WTC11 (cell line): ENCODE measurements at regions not wholly inside any gene's neighbourhood (a gene's known extent, or its start where the extent isn't known, plus 50 kb on each side); places are given as distances from the start of the nearest gene placed in this dataset.

Source experiments
- ATAC-seq: fragments of 200-7000 bp; cut with Tn5 transposase; 2 replicates; pipeline ENCODE4 v1.10.0; 2021; ENCODE audit warnings: mild to moderate bottlenecking, moderate library complexity
- CTCF ChIA-PET: fragments of 300-600 bp; sonication (Branson Sonifier 250); formaldehyde crosslinking; loops from one replicate; lab custom pipeline; 2021; ENCODE audit warnings: antibody characterized with exemption; lab: Charles Lee
- POLR2A ChIA-PET: fragments of 350-600 bp; sonication (Branson Sonifier 250); formaldehyde crosslinking; loops from one replicate; lab custom pipeline; 2021; ENCODE audit warnings: antibody characterized with exemption; lab: Charles Lee
- DNase-seq: peaks from one replicate; pipeline ENCODE4 v3.0.0; 2021; ENCODE audit warnings: low spot score
- H3K27ac Mint-ChIP-seq: 2 replicates; pipeline ENCODE4 v1.8.0; 2021; ENCODE audit warnings: mixed read lengths
- H3K27me3 Mint-ChIP-seq: 2 replicates; pipeline ENCODE4 v1.8.0; 2021; ENCODE audit warnings: low read depth, mild to moderate bottlenecking, moderate library complexity, mixed read lengths
- H3K36me3 Mint-ChIP-seq: 2 replicates; pipeline ENCODE4 v1.8.0; 2021; ENCODE audit warnings: mixed read lengths
- H3K4me1 Mint-ChIP-seq: 2 replicates; pipeline ENCODE4 v1.8.0; 2022; ENCODE audit warnings: mixed read lengths
- H3K4me3 Mint-ChIP-seq: 2 replicates; pipeline ENCODE4 v1.8.0; 2021; ENCODE audit warnings: mild to moderate bottlenecking, moderate library complexity, mixed read lengths
- H3K9me3 Mint-ChIP-seq: 2 replicates; pipeline ENCODE4 v1.8.0; 2021; ENCODE audit warnings: mixed read lengths
- ATF1 ChIP-seq: sonication (generic); formaldehyde crosslinking; IDR thresholded peaks from 2 replicates; pipeline ENCODE4 v1.8.1; 2023; ENCODE audit warnings: mild to moderate bottlenecking, moderate library complexity, missing genetic modification reagents
- CBFB ChIP-seq: sonication (generic); formaldehyde crosslinking; IDR thresholded peaks from 2 replicates; pipeline ENCODE4 v1.8.1; 2022; ENCODE audit warnings: mild to moderate bottlenecking, low read depth, missing genetic modification reagents
- ELF4 ChIP-seq: sonication (generic); formaldehyde crosslinking; IDR thresholded peaks from 2 replicates; pipeline ENCODE4 v1.8.1; 2022; ENCODE audit warnings: low read depth, mild to moderate bottlenecking, moderate library complexity, missing genetic modification reagents
- ESRRA ChIP-seq: sonication (generic); formaldehyde crosslinking; IDR thresholded peaks from 2 replicates; pipeline ENCODE4 v1.8.1; 2022; ENCODE audit warnings: mild to moderate bottlenecking, missing genetic modification reagents, borderline replicate concordance
- FOXP1 ChIP-seq: sonication (generic); formaldehyde crosslinking; IDR thresholded peaks from 2 replicates; pipeline ENCODE4 v1.8.0; 2022; ENCODE audit warnings: missing genetic modification reagents, mild to moderate bottlenecking, moderate library complexity, borderline replicate concordance
- KAT7 ChIP-seq: sonication (generic); formaldehyde crosslinking; IDR thresholded peaks from 2 replicates; pipeline ENCODE4 v1.8.1; 2023; ENCODE audit warnings: missing genetic modification reagents, mild to moderate bottlenecking, borderline replicate concordance
- TCF7 ChIP-seq: sonication (generic); formaldehyde crosslinking; IDR thresholded peaks from 2 replicates; pipeline ENCODE4 v1.8.0; 2022; ENCODE audit warnings: mild to moderate bottlenecking, low read depth, missing genetic modification reagents, moderate library complexity
- ZNF317 ChIP-seq: sonication (generic); formaldehyde crosslinking; IDR thresholded peaks from 2 replicates; pipeline ENCODE4 v1.8.1; 2023; ENCODE audit warnings: low read depth, mild to moderate bottlenecking, moderate library complexity, missing genetic modification reagents, borderline replicate concordance
- ZNF416 ChIP-seq: fragments of 250-450 bp; sonication (Bioruptor Pico); IDR thresholded peaks from 2 replicates; pipeline ENCODE4 v1.9.0; 2021; ENCODE audit warnings: mild to moderate bottlenecking, inconsistent platforms
- ZNF671 ChIP-seq: fragments of 250-450 bp; sonication (Bioruptor Pico); IDR thresholded peaks from 2 replicates; pipeline ENCODE4 v1.8.0; 2021; ENCODE audit warnings: mild to moderate bottlenecking
- TF ChIP-seq, protein P1 (sequence below): sonication (generic); formaldehyde crosslinking; IDR thresholded peaks from 2 replicates; pipeline ENCODE4 v1.8.0; 2023; ENCODE audit warnings: missing genetic modification reagents, mild to moderate bottlenecking, borderline replicate concordance
- TF ChIP-seq, protein P2 (sequence below): sonication (generic); formaldehyde crosslinking; IDR thresholded peaks from 2 replicates; pipeline ENCODE4 v1.8.1; 2022; ENCODE audit warnings: mild to moderate bottlenecking, moderate library complexity, missing genetic modification reagents
- TF ChIP-seq, protein P3 (sequence below): fragments of 250-450 bp; sonication (Bioruptor Pico); conservative IDR thresholded peaks from 2 replicates; pipeline ENCODE4 v1.9.0; 2021; ENCODE audit warnings: mild to moderate bottlenecking
- TF ChIP-seq, protein P4 (sequence below): sonication (generic); formaldehyde crosslinking; IDR thresholded peaks from 2 replicates; pipeline ENCODE4 v1.8.1; 2023; ENCODE audit warnings: mild to moderate bottlenecking, missing genetic modification reagents
- TF ChIP-seq, protein P5 (sequence below): fragments of 200-600 bp; IDR thresholded peaks from 2 replicates; pipeline ENCODE4 v1.8.0; 2022; ENCODE audit warnings: antibody characterized with exemption
- TF ChIP-seq, protein P6 (sequence below): sonication (generic); formaldehyde crosslinking; IDR thresholded peaks from 2 replicates; pipeline ENCODE4 v1.8.1; 2023; ENCODE audit warnings: mild to moderate bottlenecking, missing genetic modification reagents, moderate library complexity
- TF ChIP-seq, protein P7 (sequence below): sonication (generic); formaldehyde crosslinking; IDR thresholded peaks from 2 replicates; pipeline ENCODE4 v1.8.0; 2023; ENCODE audit warnings: missing genetic modification reagents

DNA sequence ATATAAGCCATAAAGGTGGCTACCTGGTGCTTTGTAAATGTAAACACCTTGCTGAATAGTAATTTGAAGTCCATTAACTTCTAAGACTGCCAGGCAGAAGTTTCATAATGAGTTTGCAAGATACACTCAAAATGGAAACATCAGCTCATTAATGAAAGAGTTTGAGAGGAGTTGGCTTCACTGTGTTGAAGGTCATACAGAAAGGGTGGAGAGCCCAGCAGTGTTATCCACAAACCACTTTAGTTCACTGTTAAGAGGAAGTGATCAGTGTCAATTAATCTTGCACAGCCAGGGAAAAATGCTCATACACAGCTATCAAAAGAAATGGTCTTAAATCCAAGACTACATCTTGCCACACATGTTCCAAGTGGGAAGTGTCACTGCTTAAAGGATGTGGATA is 689.4 kb downstream of the JRKL start:
- no peaks in the 10 kb centered on the region for H3K27me3 Mint-ChIP-seq
- H3K9me3 Mint-ChIP-seq, result peaks cover 15% of the 10 kb centered on the region
- DNase-seq (no peak), ATAC-seq (no peak)
- H3K36me3 Mint-ChIP-seq, result no peaks in the 10 kb centered on the region
- H3K4me1 Mint-ChIP-seq, result no peaks in the 10 kb centered on the region
- CTCF ChIA-PET, result no interaction called here
- no peak overlapping the region for H3K4me3 Mint-ChIP-seq
- no peak overlapping the region for H3K27ac Mint-ChIP-seq
- POLR2A ChIA-PET, result no interaction called here
- no peak for TF ChIP-seq ELF4
- TF ChIP-seq KAT7 (CRISPR knock-in tag), result no peak
- TF ChIP-seq, protein P1, sequence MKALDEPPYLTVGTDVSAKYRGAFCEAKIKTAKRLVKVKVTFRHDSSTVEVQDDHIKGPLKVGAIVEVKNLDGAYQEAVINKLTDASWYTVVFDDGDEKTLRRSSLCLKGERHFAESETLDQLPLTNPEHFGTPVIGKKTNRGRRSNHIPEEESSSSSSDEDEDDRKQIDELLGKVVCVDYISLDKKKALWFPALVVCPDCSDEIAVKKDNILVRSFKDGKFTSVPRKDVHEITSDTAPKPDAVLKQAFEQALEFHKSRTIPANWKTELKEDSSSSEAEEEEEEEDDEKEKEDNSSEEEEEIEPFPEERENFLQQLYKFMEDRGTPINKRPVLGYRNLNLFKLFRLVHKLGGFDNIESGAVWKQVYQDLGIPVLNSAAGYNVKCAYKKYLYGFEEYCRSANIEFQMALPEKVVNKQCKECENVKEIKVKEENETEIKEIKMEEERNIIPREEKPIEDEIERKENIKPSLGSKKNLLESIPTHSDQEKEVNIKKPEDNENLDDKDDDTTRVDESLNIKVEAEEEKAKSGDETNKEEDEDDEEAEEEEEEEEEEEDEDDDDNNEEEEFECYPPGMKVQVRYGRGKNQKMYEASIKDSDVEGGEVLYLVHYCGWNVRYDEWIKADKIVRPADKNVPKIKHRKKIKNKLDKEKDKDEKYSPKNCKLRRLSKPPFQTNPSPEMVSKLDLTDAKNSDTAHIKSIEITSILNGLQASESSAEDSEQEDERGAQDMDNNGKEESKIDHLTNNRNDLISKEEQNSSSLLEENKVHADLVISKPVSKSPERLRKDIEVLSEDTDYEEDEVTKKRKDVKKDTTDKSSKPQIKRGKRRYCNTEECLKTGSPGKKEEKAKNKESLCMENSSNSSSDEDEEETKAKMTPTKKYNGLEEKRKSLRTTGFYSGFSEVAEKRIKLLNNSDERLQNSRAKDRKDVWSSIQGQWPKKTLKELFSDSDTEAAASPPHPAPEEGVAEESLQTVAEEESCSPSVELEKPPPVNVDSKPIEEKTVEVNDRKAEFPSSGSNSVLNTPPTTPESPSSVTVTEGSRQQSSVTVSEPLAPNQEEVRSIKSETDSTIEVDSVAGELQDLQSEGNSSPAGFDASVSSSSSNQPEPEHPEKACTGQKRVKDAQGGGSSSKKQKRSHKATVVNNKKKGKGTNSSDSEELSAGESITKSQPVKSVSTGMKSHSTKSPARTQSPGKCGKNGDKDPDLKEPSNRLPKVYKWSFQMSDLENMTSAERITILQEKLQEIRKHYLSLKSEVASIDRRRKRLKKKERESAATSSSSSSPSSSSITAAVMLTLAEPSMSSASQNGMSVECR (CRISPR knock-in tag), result no peak
- TF ChIP-seq ZNF416 (CRISPR knock-in tag), result no peak
- no peak for TF ChIP-seq ATF1 (CRISPR knock-in tag)
- TF ChIP-seq, protein P2, sequence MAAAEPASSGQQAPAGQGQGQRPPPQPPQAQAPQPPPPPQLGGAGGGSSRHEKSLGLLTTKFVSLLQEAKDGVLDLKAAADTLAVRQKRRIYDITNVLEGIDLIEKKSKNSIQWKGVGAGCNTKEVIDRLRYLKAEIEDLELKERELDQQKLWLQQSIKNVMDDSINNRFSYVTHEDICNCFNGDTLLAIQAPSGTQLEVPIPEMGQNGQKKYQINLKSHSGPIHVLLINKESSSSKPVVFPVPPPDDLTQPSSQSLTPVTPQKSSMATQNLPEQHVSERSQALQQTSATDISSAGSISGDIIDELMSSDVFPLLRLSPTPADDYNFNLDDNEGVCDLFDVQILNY, result no peak
- TF ChIP-seq, protein P3, sequence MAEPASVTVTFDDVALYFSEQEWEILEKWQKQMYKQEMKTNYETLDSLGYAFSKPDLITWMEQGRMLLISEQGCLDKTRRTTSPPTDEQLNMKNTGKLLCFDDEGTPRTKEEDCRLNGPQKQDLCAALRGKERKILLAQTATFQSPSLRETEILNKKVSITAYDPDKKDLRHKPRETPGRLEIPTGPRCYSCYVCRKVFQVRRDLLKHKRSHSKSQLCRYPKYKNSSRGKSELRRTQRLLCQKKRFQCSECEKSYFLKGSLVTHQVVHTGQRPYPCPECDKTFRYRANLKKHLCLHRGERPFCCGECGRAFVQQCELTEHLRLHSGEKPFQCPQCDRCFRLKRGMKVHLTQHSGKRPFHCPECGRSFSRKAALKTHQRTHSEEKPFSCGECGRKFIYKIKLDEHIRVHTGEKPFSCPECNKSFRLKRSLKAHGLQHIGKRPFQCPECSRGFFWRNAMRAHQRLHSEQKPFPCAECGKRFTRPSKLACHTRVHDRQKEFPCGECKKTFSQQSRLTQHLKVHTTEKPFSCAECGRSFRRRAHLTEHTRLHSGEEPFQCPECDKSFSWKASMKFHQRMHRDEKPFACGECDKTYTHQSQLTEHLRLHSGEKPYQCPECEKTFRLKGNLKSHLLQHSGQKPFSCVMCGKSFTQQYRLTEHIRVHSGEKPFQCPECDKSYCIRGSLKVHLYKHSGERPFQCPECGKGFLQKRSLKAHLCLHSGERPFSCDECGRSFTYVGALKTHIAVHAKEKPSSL (CRISPR knock-in tag), result no peak

DNA sequence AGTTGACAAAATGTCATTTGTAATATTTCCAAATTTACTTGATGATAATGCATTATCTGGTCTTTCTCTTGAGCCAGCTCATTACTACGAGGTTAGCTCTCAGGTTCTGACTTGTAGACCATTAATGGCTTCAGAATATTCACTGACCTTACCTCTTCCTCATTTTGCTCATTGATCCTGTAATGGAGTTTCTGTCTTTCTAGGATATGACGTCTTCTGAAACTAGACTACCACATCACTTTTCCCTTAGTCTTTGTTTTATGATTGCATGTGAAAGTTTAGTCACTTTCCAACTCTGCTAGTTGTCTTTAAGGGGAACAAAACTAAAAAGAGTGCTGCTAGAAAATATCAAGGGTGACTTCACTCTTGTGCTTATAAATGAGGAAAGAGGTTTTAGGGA is 697.6 kb downstream of the JRKL start:
- H3K4me3 Mint-ChIP-seq, result no peak overlapping the region
- CTCF ChIA-PET, result no interaction called here
- POLR2A ChIA-PET, result no interaction called here
- TF ChIP-seq ZNF671 (CRISPR knock-in tag) (no peak), FOXP1 (CRISPR knock-in tag) (no peak), CBFB (CRISPR knock-in tag) (no peak), TCF7 (CRISPR knock-in tag) (no peak), ZNF317 (CRISPR knock-in tag) (no peak), ESRRA (no peak)
- TF ChIP-seq, protein P4, sequence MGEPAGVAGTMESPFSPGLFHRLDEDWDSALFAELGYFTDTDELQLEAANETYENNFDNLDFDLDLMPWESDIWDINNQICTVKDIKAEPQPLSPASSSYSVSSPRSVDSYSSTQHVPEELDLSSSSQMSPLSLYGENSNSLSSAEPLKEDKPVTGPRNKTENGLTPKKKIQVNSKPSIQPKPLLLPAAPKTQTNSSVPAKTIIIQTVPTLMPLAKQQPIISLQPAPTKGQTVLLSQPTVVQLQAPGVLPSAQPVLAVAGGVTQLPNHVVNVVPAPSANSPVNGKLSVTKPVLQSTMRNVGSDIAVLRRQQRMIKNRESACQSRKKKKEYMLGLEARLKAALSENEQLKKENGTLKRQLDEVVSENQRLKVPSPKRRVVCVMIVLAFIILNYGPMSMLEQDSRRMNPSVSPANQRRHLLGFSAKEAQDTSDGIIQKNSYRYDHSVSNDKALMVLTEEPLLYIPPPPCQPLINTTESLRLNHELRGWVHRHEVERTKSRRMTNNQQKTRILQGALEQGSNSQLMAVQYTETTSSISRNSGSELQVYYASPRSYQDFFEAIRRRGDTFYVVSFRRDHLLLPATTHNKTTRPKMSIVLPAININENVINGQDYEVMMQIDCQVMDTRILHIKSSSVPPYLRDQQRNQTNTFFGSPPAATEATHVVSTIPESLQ (CRISPR knock-in tag), result no peak
- TF ChIP-seq, protein P1 (CRISPR knock-in tag), result no peak
- TF ChIP-seq, protein P5, sequence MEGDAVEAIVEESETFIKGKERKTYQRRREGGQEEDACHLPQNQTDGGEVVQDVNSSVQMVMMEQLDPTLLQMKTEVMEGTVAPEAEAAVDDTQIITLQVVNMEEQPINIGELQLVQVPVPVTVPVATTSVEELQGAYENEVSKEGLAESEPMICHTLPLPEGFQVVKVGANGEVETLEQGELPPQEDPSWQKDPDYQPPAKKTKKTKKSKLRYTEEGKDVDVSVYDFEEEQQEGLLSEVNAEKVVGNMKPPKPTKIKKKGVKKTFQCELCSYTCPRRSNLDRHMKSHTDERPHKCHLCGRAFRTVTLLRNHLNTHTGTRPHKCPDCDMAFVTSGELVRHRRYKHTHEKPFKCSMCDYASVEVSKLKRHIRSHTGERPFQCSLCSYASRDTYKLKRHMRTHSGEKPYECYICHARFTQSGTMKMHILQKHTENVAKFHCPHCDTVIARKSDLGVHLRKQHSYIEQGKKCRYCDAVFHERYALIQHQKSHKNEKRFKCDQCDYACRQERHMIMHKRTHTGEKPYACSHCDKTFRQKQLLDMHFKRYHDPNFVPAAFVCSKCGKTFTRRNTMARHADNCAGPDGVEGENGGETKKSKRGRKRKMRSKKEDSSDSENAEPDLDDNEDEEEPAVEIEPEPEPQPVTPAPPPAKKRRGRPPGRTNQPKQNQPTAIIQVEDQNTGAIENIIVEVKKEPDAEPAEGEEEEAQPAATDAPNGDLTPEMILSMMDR, result no peak
- TF ChIP-seq, protein P6, sequence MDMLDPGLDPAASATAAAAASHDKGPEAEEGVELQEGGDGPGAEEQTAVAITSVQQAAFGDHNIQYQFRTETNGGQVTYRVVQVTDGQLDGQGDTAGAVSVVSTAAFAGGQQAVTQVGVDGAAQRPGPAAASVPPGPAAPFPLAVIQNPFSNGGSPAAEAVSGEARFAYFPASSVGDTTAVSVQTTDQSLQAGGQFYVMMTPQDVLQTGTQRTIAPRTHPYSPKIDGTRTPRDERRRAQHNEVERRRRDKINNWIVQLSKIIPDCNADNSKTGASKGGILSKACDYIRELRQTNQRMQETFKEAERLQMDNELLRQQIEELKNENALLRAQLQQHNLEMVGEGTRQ (CRISPR knock-in tag), result no peak
- TF ChIP-seq, protein P7, sequence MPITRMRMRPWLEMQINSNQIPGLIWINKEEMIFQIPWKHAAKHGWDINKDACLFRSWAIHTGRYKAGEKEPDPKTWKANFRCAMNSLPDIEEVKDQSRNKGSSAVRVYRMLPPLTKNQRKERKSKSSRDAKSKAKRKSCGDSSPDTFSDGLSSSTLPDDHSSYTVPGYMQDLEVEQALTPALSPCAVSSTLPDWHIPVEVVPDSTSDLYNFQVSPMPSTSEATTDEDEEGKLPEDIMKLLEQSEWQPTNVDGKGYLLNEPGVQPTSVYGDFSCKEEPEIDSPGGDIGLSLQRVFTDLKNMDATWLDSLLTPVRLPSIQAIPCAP (CRISPR knock-in tag), result no peak

More for the DNA sequence above, 697.6 kb downstream of the JRKL start:
- Mint-ChIP-seq H3K9me3 (peaks cover 6% of the 10 kb centered on the region), H3K4me1 (no peaks in the 10 kb centered on the region), H3K36me3 (no peaks in the 10 kb centered on the region), H3K27me3 (no peaks in the 10 kb centered on the region), H3K27ac (no peak overlapping the region)
- DNase-seq, result no peak
- no peak for ATAC-seq
